H1 (cell line): ENCODE measurements at regions not wholly inside any gene's neighbourhood (a gene's known extent, or its start where the extent isn't known, plus 50 kb on each side); places are given as distances from the start of the nearest gene placed in this dataset.

ENCODE experiments used
- CTCF ChIA-PET: fragments of 300-600 bp; sonication (Branson Sonifier 250); formaldehyde crosslinking; loops from one replicate; lab custom pipeline; 2021; ENCODE audit not compliant: partially characterized antibody; lab: Charles Lee
- POLR2A ChIA-PET: fragments of 300-600 bp; sonication (Branson Sonifier 250); formaldehyde crosslinking; loops from one replicate; lab custom pipeline; 2021; ENCODE audit warnings: inconsistent platforms; ENCODE audit not compliant: partially characterized antibody; lab: Charles Lee
- DNase-seq, 2 experiments: peaks; one replicate each; pipeline versions ENCODE4 v3.0.0 to v3.0.0-alpha.2; 2010 to 2022; ENCODE audit warnings: low spot score in 2 of 2, low read depth in 1 of 2, mixed read lengths in 1 of 2
- FAIRE-seq: peaks from 2 replicates; lab custom pipeline; 2011; peaks lifted over from hg19 to GRCh38; lab: Jason Lieb, UNC
- H2AFZ ChIP-seq: 2 replicates; pipeline ENCODE4 v1.8.1; 2012; ENCODE audit warnings: low read length, inconsistent platforms
- H2AK5ac ChIP-seq: 2 replicates; pipeline ENCODE4 v1.6.1; 2013; ENCODE audit warnings: low read depth, low read length
- H2BK120ac ChIP-seq: replicated peaks from 2 replicates; pipeline ENCODE3; 2013; ENCODE audit warnings: low read depth, low read length, inconsistent platforms
- H2BK12ac ChIP-seq: 2 replicates; pipeline ENCODE4 v1.6.1; 2013; ENCODE audit warnings: low read depth, low read length
- H2BK15ac ChIP-seq: 2 replicates; pipeline ENCODE4 v1.6.1; 2013; ENCODE audit warnings: low read length
- H2BK20ac ChIP-seq: 2 replicates; pipeline ENCODE4 v1.6.1; 2013; ENCODE audit warnings: low read length
- H2BK5ac ChIP-seq: 2 replicates; pipeline ENCODE4 v1.6.1; 2013; ENCODE audit warnings: low read depth, low read length
- H3K14ac ChIP-seq: 2 replicates; pipeline ENCODE4 v1.6.1; 2013; ENCODE audit warnings: inconsistent platforms; ENCODE audit not compliant: insufficient read length
- H3K18ac ChIP-seq: 2 replicates; pipeline ENCODE4 v1.6.1; 2013; ENCODE audit warnings: low read length; ENCODE audit errors: extremely low read depth
- H3K23ac ChIP-seq: 2 replicates; pipeline ENCODE4 v1.6.1; 2013; ENCODE audit warnings: inconsistent platforms; ENCODE audit not compliant: insufficient read length
- H3K23me2 ChIP-seq: 2 replicates; pipeline ENCODE4 v1.6.1; 2013; ENCODE audit warnings: low read depth, low read length
- H3K27ac ChIP-seq: 2 replicates; pipeline ENCODE4 v1.6.1; 2011; ENCODE audit warnings: low read depth, low read length, inconsistent platforms
- H3K27me3 ChIP-seq, 4 experiments: replicated peaks in 1 of 4; 1 replicate in 1 of 4; 2 replicates in 3 of 4; pipeline versions ENCODE4 v1.6.1 to v1.8.1; 2011 to 2013; ENCODE audit warnings: low read length in 3 of 4, mild to moderate bottlenecking in 3 of 4, inconsistent platforms in 2 of 4, mixed read lengths in 2 of 4, moderate library complexity in 1 of 4; ENCODE audit not compliant: control insufficient read depth in 3 of 4, insufficient read depth in 3 of 4; ENCODE audit errors: extremely low read depth in 1 of 4
- H3K36me3 ChIP-seq, 4 experiments: 2 replicates each; pipeline versions ENCODE4 v1.6.1 to v1.8.1; 2011 to 2013; ENCODE audit warnings: mild to moderate bottlenecking in 4 of 4, low read length in 3 of 4, moderate library complexity in 2 of 4, control low read depth in 1 of 4, inconsistent platforms in 1 of 4; ENCODE audit not compliant: insufficient read depth in 4 of 4, control insufficient read depth in 2 of 4
- H3K4ac ChIP-seq: replicated peaks from 2 replicates; pipeline ENCODE3; 2013; ENCODE audit warnings: low read length, low read depth, mixed read lengths, inconsistent platforms; ENCODE audit not compliant: insufficient read length
- H3K4me1 ChIP-seq, 4 experiments: replicated peaks in 1 of 4; 1 replicate in 1 of 4; 2 replicates in 3 of 4; pipeline versions ENCODE4 v1.6.1 to v1.8.1; 2011 to 2013; ENCODE audit warnings: low read length in 3 of 4, inconsistent platforms in 2 of 4, mixed read lengths in 1 of 4; ENCODE audit not compliant: insufficient read depth in 4 of 4, control insufficient read depth in 3 of 4
- H3K4me2 ChIP-seq, 2 experiments: 2 replicates each; pipeline versions ENCODE4 v1.6.1 to v1.8.1; 2011 to 2013; ENCODE audit warnings: low read depth in 2 of 2, low read length in 2 of 2, control low read depth in 1 of 2, inconsistent platforms in 1 of 2, mild to moderate bottlenecking in 1 of 2; ENCODE audit not compliant: insufficient read depth in 1 of 2
- H3K4me3 ChIP-seq, 4 experiments: fragments of 200-600, 300-600 bp in 1 of 4; sonication (generic), shearing (Covaris generic), sonication (Bioruptor Twin) in 1 of 4; 2 replicates each; pipeline versions ENCODE4 v1.5.1 to v1.8.1; 2011 to 2016; ENCODE audit warnings: low read length in 4 of 4, low read depth in 3 of 4, control low read depth in 2 of 4, inconsistent platforms in 2 of 4, mild to moderate bottlenecking in 2 of 4, mixed read lengths in 1 of 4, moderate library complexity in 1 of 4; ENCODE audit not compliant: insufficient read depth in 2 of 4; ENCODE audit errors: extremely low read depth in 1 of 4
- H3K56ac ChIP-seq: replicated peaks from 2 replicates; pipeline ENCODE3; 2013; ENCODE audit warnings: low read depth, mild to moderate bottlenecking, mixed read lengths, low read length, inconsistent platforms; ENCODE audit not compliant: insufficient read length
- H3K79me1 ChIP-seq: 2 replicates; pipeline ENCODE4 v1.6.1; 2013; ENCODE audit warnings: low read depth, low read length, control low read depth
- H3K79me2 ChIP-seq, 2 experiments: 2 replicates each; pipeline versions ENCODE4 v1.6.1 to v1.8.1; 2012 to 2013; ENCODE audit warnings: low read length in 2 of 2, mild to moderate bottlenecking in 2 of 2, inconsistent platforms in 1 of 2; ENCODE audit not compliant: insufficient read depth in 2 of 2, control insufficient read depth in 1 of 2
- H3K9ac ChIP-seq, 4 experiments: replicated peaks in 1 of 4; 1 replicate in 1 of 4; 2 replicates in 3 of 4; pipeline versions ENCODE4 v1.6.1 to v1.8.1; 2011 to 2013; ENCODE audit warnings: low read depth in 3 of 4, low read length in 3 of 4, control low read depth in 2 of 4, mild to moderate bottlenecking in 2 of 4, moderate library complexity in 2 of 4, inconsistent platforms in 1 of 4; ENCODE audit errors: extremely low read depth in 1 of 4
- H3K9me3 ChIP-seq, 2 experiments: 2 replicates each; pipeline versions ENCODE4 v1.6.1 to v1.8.1; 2012 to 2013; ENCODE audit warnings: mild to moderate bottlenecking in 2 of 2, moderate library complexity in 2 of 2, control low read depth in 1 of 2, inconsistent platforms in 1 of 2, low read depth in 1 of 2, low read length in 1 of 2, mixed read lengths in 1 of 2; ENCODE audit not compliant: insufficient read depth in 2 of 2
- H4K20me1 ChIP-seq, 2 experiments: replicated peaks in 1 of 2; 2 replicates each; pipeline versions ENCODE3 to v1.8.1; 2011 to 2013; ENCODE audit warnings: inconsistent platforms in 2 of 2, low read length in 2 of 2, mild to moderate bottlenecking in 1 of 2; ENCODE audit not compliant: insufficient read depth in 2 of 2, control insufficient read depth in 1 of 2
- H4K5ac ChIP-seq: 2 replicates; pipeline ENCODE4 v1.6.1; 2013; ENCODE audit warnings: low read length, low read depth, mixed read lengths, inconsistent platforms; ENCODE audit not compliant: insufficient read length
- H4K8ac ChIP-seq: 2 replicates; pipeline ENCODE4 v1.8.0; 2013; ENCODE audit warnings: mild to moderate bottlenecking, moderate library complexity, low read length, inconsistent platforms; ENCODE audit not compliant: insufficient read depth; ENCODE audit errors: extremely low read depth
- H4K91ac ChIP-seq: replicated peaks from 2 replicates; pipeline ENCODE3; 2013; ENCODE audit warnings: low read length, mixed read lengths, inconsistent platforms; ENCODE audit not compliant: insufficient read length
- POLR2AphosphoS5 ChIP-seq: IDR thresholded peaks from 2 replicates; pipeline ENCODE4 v1.6.1; 2011; ENCODE audit warnings: low read depth, low read length
- RFX5 ChIP-seq: IDR thresholded peaks from 2 replicates; pipeline ENCODE4 v1.6.1; 2011; ENCODE audit warnings: low read depth, low read length, improper control_type of control experiment, borderline replicate concordance
- SIN3A ChIP-seq, 2 experiments: IDR thresholded peaks in 1 of 2; conservative IDR thresholded peaks in 1 of 2; 2 replicates each; pipeline ENCODE4 v1.6.1; 2011 to 2012; ENCODE audit warnings: low read length in 2 of 2, improper control_type of control experiment in 1 of 2, low read depth in 1 of 2, mild to moderate bottlenecking in 1 of 2
- TF ChIP-seq, protein P1 (sequence below): IDR thresholded peaks from 2 replicates; pipeline ENCODE4 v1.6.1; 2012; ENCODE audit warnings: inconsistent platforms
- TF ChIP-seq, protein P2 (sequence below): IDR thresholded peaks from 2 replicates; pipeline ENCODE4 v1.6.1; 2012; ENCODE audit warnings: low read length, inconsistent platforms

DNA sequence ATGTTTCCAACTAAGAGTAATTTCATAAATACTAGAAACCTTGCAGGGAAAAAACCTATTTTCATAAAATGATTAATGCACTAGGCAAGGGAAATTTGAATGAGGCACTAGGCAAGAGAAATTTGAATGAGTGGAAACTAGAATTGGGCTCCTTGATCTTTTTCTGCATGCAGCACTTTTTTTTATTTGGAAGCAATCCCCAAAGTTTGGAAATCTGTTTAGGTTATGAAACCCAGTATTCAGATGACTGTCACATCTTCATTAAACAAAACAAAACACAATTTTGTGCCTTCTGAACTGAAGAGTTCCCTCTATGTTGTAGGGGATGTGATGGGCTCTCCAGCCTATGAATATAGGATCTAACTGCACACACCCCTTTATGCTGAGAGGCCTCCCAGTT is 201.9 kb downstream of the BAMBI start:
- Histone ChIP-seq H2BK12ac (no peak overlapping the region), H3K14ac (no peak overlapping the region), H2BK20ac (no peak overlapping the region), H3K18ac (no peak overlapping the region), H4K20me1 (no peaks in the 10 kb centered on the region), H3K4me1 (peaks cover 0 to 6% (median 3%) of the 10 kb centered on the region in 4 experiments; a peak in 4 of 7 replicates), H3K56ac (no peak overlapping the region), H4K91ac (no peak overlapping the region), H3K23me2 (0 out of 2 replicates have a peak, but pooled peaks cover 2% of the 10 kb centered on the region), H3K36me3 (no peaks in the 10 kb centered on the region), H2AFZ (no peak overlapping the region), H2BK120ac (no peak overlapping the region), H3K9ac (no peak overlapping the region), H3K27ac (no peak overlapping the region), H2BK5ac (no peak overlapping the region), H2AK5ac (no peak overlapping the region), H2BK15ac (no peak overlapping the region), H4K8ac (no peak overlapping the region), H3K9me3 (no peaks in the 10 kb centered on the region), H3K27me3 (no peaks in the 10 kb centered on the region), H3K23ac (no peak overlapping the region), H3K4me2 (no peak overlapping the region), H3K79me2 (no peaks in the 10 kb centered on the region), H4K5ac (no peak overlapping the region), H3K4ac (no peak overlapping the region), H3K4me3 (no peak overlapping the region), H3K79me1 (no peaks in the 10 kb centered on the region)
- FAIRE-seq: no peak
- ChIA-PET CTCF (interaction anchor here (0.6 to 0.8 kb wide), 3 partner anchors 69 to 361 kb away, joined by 3 read pairs; no protein-coding TSS in a partner anchor), POLR2A (no interaction called here)
- TF ChIP-seq, protein P1, sequence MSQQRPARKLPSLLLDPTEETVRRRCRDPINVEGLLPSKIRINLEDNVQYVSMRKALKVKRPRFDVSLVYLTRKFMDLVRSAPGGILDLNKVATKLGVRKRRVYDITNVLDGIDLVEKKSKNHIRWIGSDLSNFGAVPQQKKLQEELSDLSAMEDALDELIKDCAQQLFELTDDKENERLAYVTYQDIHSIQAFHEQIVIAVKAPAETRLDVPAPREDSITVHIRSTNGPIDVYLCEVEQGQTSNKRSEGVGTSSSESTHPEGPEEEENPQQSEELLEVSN: no peak
- TF ChIP-seq, protein P2, sequence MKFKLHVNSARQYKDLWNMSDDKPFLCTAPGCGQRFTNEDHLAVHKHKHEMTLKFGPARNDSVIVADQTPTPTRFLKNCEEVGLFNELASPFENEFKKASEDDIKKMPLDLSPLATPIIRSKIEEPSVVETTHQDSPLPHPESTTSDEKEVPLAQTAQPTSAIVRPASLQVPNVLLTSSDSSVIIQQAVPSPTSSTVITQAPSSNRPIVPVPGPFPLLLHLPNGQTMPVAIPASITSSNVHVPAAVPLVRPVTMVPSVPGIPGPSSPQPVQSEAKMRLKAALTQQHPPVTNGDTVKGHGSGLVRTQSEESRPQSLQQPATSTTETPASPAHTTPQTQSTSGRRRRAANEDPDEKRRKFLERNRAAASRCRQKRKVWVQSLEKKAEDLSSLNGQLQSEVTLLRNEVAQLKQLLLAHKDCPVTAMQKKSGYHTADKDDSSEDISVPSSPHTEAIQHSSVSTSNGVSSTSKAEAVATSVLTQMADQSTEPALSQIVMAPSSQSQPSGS: no peak
- TF ChIP-seq POLR2AphosphoS5: no peak
- no peak for TF ChIP-seq RFX5
- TF ChIP-seq SIN3A (conservative IDR thresholded peaks at IDR 0.05 in 1 of 2, IDR thresholded peaks at IDR 0.05 in 1 of 2; ENCODE audit: low read depth in 1 of 2, low read length in 2 of 2): no peak
- no peak for DNase-seq
